Stimulated activated naive CD8-positive, alpha-beta T cell treated with anti-CD3 and anti-CD28 coated beads, Interleukin-15, amount 100 ng/mL, for 72 hours (primary cell): ENCODE measurements at regions not wholly inside any gene's neighbourhood (a gene's known extent, or its start where the extent isn't known, plus 50 kb on each side); places are given as distances from the start of the nearest gene placed in this dataset.
"Not testable (repeated sequence)": the region's sequence is repeated elsewhere in the genome, so short reads cannot be mapped to it uniquely, and the experiment has no call there.

ENCODE experiments used
- ATAC-seq: fragments of 150-1000 bp; cut with Tn5 transposase; 2 replicates; pipeline ENCODE4 v1.10.0; 2021; ENCODE audit warnings: mild to moderate bottlenecking, moderate library complexity
- DNase-seq, 2 donors: peaks; one replicate each; pipeline ENCODE4 v3.0.0; 2021 to 2022
- H3K27ac Mint-ChIP-seq, 2 donors: one replicate each; pipeline ENCODE4 v1.8.0; 2022; ENCODE audit warnings: mild to moderate bottlenecking in 2 of 2, mixed read lengths in 2 of 2, moderate library complexity in 2 of 2
- H3K27me3 Mint-ChIP-seq: one replicate; pipeline ENCODE4 v1.8.0; 2022; ENCODE audit warnings: mixed read lengths
- H3K4me1 Mint-ChIP-seq: one replicate; pipeline ENCODE4 v1.8.0; 2022; ENCODE audit warnings: mild to moderate bottlenecking, mixed read lengths
- H3K4me3 Mint-ChIP-seq, 2 donors: one replicate each; pipeline ENCODE4 v1.8.0; 2022; ENCODE audit warnings: mild to moderate bottlenecking in 2 of 2, mixed read lengths in 2 of 2, moderate library complexity in 1 of 2
- H3K9me3 Mint-ChIP-seq, 2 donors: one replicate each; pipeline ENCODE4 v1.8.0; 2022; ENCODE audit warnings: mixed read lengths in 2 of 2

GRCh38 chr1:94769551-94769950 lies 50.6 kb upstream of the SLC44A3 start:
- Mint-ChIP-seq H3K4me1 (no peaks in the 10 kb centered on the region), H3K9me3 (peaks cover 0 to 4% of the 10 kb centered on the region in 2 donors), H3K4me3 (no peak overlapping the region), H3K27ac (no peak overlapping the region), H3K27me3 (peaks cover 6% of the 10 kb centered on the region)
- DNase-seq: no peak
- ATAC-seq: no peak

- Mint-ChIP-seq H3K27me3 (peaks cover 6% of the 10 kb centered on the region), H3K27ac (no peak overlapping the region), H3K9me3 (peaks cover 0 to 4% of the 10 kb centered on the region in 2 donors), H3K4me3 (no peak overlapping the region), H3K4me1 (no peaks in the 10 kb centered on the region)
- DNase-seq (no peak), ATAC-seq (no peak)
Measured at GRCh38 chr1:94768036-94768435, 52.1 kb upstream of the SLC44A3 start.

GRCh38 chr1:94765958-94766357 lies 54.2 kb upstream of the SLC44A3 start:
- peaks cover 3 to 4% of the 10 kb centered on the region in 2 donors for H3K9me3 Mint-ChIP-seq

GRCh38 chr1:94759188-94759587 lies 61.0 kb upstream of the SLC44A3 start:
- ATAC-seq (no peak), DNase-seq (no peak)
- Mint-ChIP-seq H3K27ac (no peak overlapping the region), H3K27me3 (peaks cover 35% of the 10 kb centered on the region), H3K4me3 (no peak overlapping the region), H3K4me1 (peaks cover 7% of the 10 kb centered on the region), H3K9me3 (peaks cover 5 to 6% of the 10 kb centered on the region in 2 donors)

More at GRCh38 chr1:94765958-94766357, 54.2 kb upstream of the SLC44A3 start:
- DNase-seq: no peak
- no peaks in the 10 kb centered on the region for H3K4me1 Mint-ChIP-seq
- no peak for ATAC-seq
- peaks cover 23% of the 10 kb centered on the region for H3K27me3 Mint-ChIP-seq
- H3K4me3 Mint-ChIP-seq: no peak overlapping the region
- no peak overlapping the region for H3K27ac Mint-ChIP-seq

GRCh38 chr1:94757931-94758330 lies 62.2 kb upstream of the SLC44A3 start:
- H3K27ac Mint-ChIP-seq: no peak overlapping the region
- no peak for ATAC-seq
- H3K4me3 Mint-ChIP-seq: no peak overlapping the region
- H3K27me3 Mint-ChIP-seq: peaks cover 35% of the 10 kb centered on the region
- DNase-seq: no peak
- H3K4me1 Mint-ChIP-seq: peaks cover 7% of the 10 kb centered on the region
- peaks cover 5 to 6% of the 10 kb centered on the region in 2 donors for H3K9me3 Mint-ChIP-seq

GRCh38 chr1:94755675-94756074 lies 64.5 kb upstream of the SLC44A3 start:
- peaks cover 0 to 5% of the 10 kb centered on the region in 2 donors for H3K9me3 Mint-ChIP-seq
- DNase-seq (no peak), ATAC-seq (no peak)
- no peak overlapping the region for H3K4me3 Mint-ChIP-seq
- no peak overlapping the region for H3K27ac Mint-ChIP-seq
- peaks cover 7% of the 10 kb centered on the region for H3K4me1 Mint-ChIP-seq
- H3K27me3 Mint-ChIP-seq: peaks cover 15% of the 10 kb centered on the region

- H3K27ac Mint-ChIP-seq: not testable (repeated sequence)
Measured at GRCh38 chr1:94755016-94755415, 65.1 kb upstream of the SLC44A3 start.

GRCh38 chr1:94754570-94754969 lies 65.6 kb upstream of the SLC44A3 start:
- no peak overlapping the region for H3K4me3 Mint-ChIP-seq
- peaks cover 15% of the 10 kb centered on the region for H3K27me3 Mint-ChIP-seq
- no peak overlapping the region for H3K27ac Mint-ChIP-seq
- H3K4me1 Mint-ChIP-seq: peaks cover 7% of the 10 kb centered on the region
- no peak for DNase-seq
- H3K9me3 Mint-ChIP-seq: peaks cover 0 to 10% of the 10 kb centered on the region in 2 donors
- ATAC-seq: no peak

More at GRCh38 chr1:94755016-94755415, 65.1 kb upstream of the SLC44A3 start:
- not testable (repeated sequence) for H3K9me3 Mint-ChIP-seq, ATAC-seq, DNase-seq, H3K4me3 Mint-ChIP-seq, H3K4me1 Mint-ChIP-seq
- peaks cover 15% of the 10 kb centered on the region for H3K27me3 Mint-ChIP-seq

GRCh38 chr1:94754095-94754494 lies 66.1 kb upstream of the SLC44A3 start:
- Mint-ChIP-seq H3K27me3 (peaks cover 15% of the 10 kb centered on the region), H3K27ac (no peak overlapping the region), H3K4me3 (no peak overlapping the region), H3K4me1 (peaks cover 7% of the 10 kb centered on the region), H3K9me3 (peaks cover 0 to 12% of the 10 kb centered on the region in 2 donors)
- DNase-seq (no peak), ATAC-seq (no peak)

GRCh38 chr1:94753171-94753972 lies 66.8 kb upstream of the SLC44A3 start:
- DNase-seq: no peak
- peaks cover 15% of the 10 kb centered on the region for H3K27me3 Mint-ChIP-seq
- ATAC-seq: no peak
- H3K27ac Mint-ChIP-seq: no peak overlapping the region
- peaks cover 0 to 17% of the 10 kb centered on the region in 2 donors for H3K9me3 Mint-ChIP-seq
- peaks cover 7% of the 10 kb centered on the region for H3K4me1 Mint-ChIP-seq
- H3K4me3 Mint-ChIP-seq: no peak overlapping the region

- peaks cover 15% of the 10 kb centered on the region for H3K27me3 Mint-ChIP-seq
- H3K9me3 Mint-ChIP-seq: peaks cover 0 to 17% of the 10 kb centered on the region in 2 donors
- not testable (repeated sequence) for H3K27ac Mint-ChIP-seq, H3K4me3 Mint-ChIP-seq, DNase-seq, ATAC-seq, H3K4me1 Mint-ChIP-seq
Measured at GRCh38 chr1:94751483-94751882, 68.7 kb upstream of the SLC44A3 start.

- peaks cover under 1% of the 10 kb centered on the region for H3K4me1 Mint-ChIP-seq
- H3K9me3 Mint-ChIP-seq: peaks cover 0 to 12% of the 10 kb centered on the region in 2 donors
- ATAC-seq: no peak
- DNase-seq: no peak
- H3K4me3 Mint-ChIP-seq: no peak overlapping the region
- H3K27ac Mint-ChIP-seq: no peak overlapping the region
- H3K27me3 Mint-ChIP-seq: peaks cover 11% of the 10 kb centered on the region
Measured at GRCh38 chr1:94746635-94747525, 73.3 kb upstream of the SLC44A3 start.

- H3K4me3 Mint-ChIP-seq: no peak overlapping the region
- ATAC-seq (no peak), DNase-seq (no peak)
- peaks cover 7% of the 10 kb centered on the region for H3K4me1 Mint-ChIP-seq
- peaks cover 11% of the 10 kb centered on the region for H3K27me3 Mint-ChIP-seq
- H3K9me3 Mint-ChIP-seq: peaks cover 0 to 12% of the 10 kb centered on the region in 2 donors
- no peak overlapping the region for H3K27ac Mint-ChIP-seq
Measured at GRCh38 chr1:94745742-94746141, 74.4 kb upstream of the SLC44A3 start.

GRCh38 chr1:94743862-94744261 lies 76.3 kb upstream of the SLC44A3 start:
- Mint-ChIP-seq H3K27me3 (peaks cover 23% of the 10 kb centered on the region), H3K9me3 (peaks cover 0 to 3% of the 10 kb centered on the region in 2 donors), H3K27ac (no peak overlapping the region), H3K4me1 (peaks cover 7% of the 10 kb centered on the region), H3K4me3 (no peak overlapping the region)
- DNase-seq (no peak), ATAC-seq (no peak)

- Mint-ChIP-seq H3K9me3 (no peaks in the 10 kb centered on the region), H3K27ac (no peak overlapping the region), H3K4me1 (peaks cover 7% of the 10 kb centered on the region), H3K27me3 (peaks cover 23% of the 10 kb centered on the region), H3K4me3 (no peak overlapping the region)
- no peak for ATAC-seq
- DNase-seq: no peak
Measured at GRCh38 chr1:94741996-94742395, 78.2 kb upstream of the SLC44A3 start.

GRCh38 chr1:94741510-94741909 lies 78.6 kb upstream of the SLC44A3 start:
- H3K4me1 Mint-ChIP-seq: peaks cover 7% of the 10 kb centered on the region
- no peak overlapping the region for H3K4me3 Mint-ChIP-seq
- DNase-seq (no peak), ATAC-seq (no peak)
- peaks cover 23% of the 10 kb centered on the region for H3K27me3 Mint-ChIP-seq
- H3K9me3 Mint-ChIP-seq: no peaks in the 10 kb centered on the region
- H3K27ac Mint-ChIP-seq: peak overlapping the region in 1 of 2 donors; percentile 1
